DMS153 treated with DMSO at 0.1 percent for 48 hours (cell line): ENCODE measurements at regions not wholly inside any gene's neighbourhood (a gene's known extent, or its start where the extent isn't known, plus 50 kb on each side); places are given as distances from the start of the nearest gene placed in this dataset.
"Not testable (repeated sequence)": the region's sequence is repeated elsewhere in the genome, so short reads cannot be mapped to it uniquely, and the experiment has no call there.

Experiments used
- DNase-seq: peaks from one replicate; lab custom pipeline; 2025; ENCODE audit not compliant: unreplicated experiment; lab: John Stamatoyannopoulos, UW

GRCh38 chr17:77083531-77083930 is 57.2 kb upstream of the SEC14L1 start:
- DNase-seq: no peak

- DNase-seq: peak; percentile 89
Measured at GRCh38 chr17:77085926-77086432, 54.8 kb upstream of the SEC14L1 start.

GRCh38 chr17:77086433-77087010 is 54.2 kb upstream of the SEC14L1 start:
- peak; percentile 89 for DNase-seq

GRCh38 chr17:77087650-77088454 is 52.9 kb upstream of the SEC14L1 start:
- no peak for DNase-seq

GRCh38 chr17:77088455-77089123 is 52.2 kb upstream of the SEC14L1 start:
- DNase-seq: peak; percentile 88

GRCh38 chr17:77089124-77089490 is 51.7 kb upstream of the SEC14L1 start:
- DNase-seq: no peak

GRCh38 chr17:77089949-77090348 is 50.8 kb upstream of the SEC14L1 start:
- DNase-seq: not testable (repeated sequence)

GRCh38 chr17:77090476-77090875 is 50.3 kb upstream of the SEC14L1 start:
- DNase-seq: no peak
